ENCODE measurements at regions not wholly inside any gene's neighbourhood (a gene's known extent, or its start where the extent isn't known, plus 50 kb on each side); places are given as distances from the start of the nearest gene placed in this dataset.

DNA sequence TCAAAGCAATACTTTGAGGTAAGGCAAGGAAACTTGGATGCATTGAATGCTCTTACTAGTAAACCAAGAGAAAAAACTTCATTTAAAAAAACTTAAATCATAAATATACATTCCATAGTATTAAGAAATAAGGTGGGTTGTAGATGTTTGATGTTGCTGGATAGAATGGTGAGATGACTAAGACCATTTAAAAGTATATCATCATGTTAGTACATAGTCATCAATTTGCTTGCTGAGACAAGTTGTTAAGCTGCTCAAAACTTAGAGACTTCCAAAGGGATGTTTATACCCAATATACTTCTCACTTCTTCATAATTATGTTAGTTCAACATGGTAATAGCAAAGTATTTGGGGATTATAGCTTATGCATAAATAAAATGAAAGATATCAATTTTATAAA, 675.5 kb upstream of the MGAT4C start:
- TF ChIP-seq, protein P1, sequence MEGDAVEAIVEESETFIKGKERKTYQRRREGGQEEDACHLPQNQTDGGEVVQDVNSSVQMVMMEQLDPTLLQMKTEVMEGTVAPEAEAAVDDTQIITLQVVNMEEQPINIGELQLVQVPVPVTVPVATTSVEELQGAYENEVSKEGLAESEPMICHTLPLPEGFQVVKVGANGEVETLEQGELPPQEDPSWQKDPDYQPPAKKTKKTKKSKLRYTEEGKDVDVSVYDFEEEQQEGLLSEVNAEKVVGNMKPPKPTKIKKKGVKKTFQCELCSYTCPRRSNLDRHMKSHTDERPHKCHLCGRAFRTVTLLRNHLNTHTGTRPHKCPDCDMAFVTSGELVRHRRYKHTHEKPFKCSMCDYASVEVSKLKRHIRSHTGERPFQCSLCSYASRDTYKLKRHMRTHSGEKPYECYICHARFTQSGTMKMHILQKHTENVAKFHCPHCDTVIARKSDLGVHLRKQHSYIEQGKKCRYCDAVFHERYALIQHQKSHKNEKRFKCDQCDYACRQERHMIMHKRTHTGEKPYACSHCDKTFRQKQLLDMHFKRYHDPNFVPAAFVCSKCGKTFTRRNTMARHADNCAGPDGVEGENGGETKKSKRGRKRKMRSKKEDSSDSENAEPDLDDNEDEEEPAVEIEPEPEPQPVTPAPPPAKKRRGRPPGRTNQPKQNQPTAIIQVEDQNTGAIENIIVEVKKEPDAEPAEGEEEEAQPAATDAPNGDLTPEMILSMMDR (IDR thresholded peaks at IDR 0.05), result no peak
- TF ChIP-seq POLR2A (IDR thresholded peaks at IDR 0.05), result no peak
